Esophagus squamous epithelium (tissue), 5 donors: ENCODE measurements at regions not wholly inside any gene's neighbourhood (a gene's known extent, or its start where the extent isn't known, plus 50 kb on each side); places are given as distances from the start of the nearest gene placed in this dataset.

Source experiments
- DNase-seq: peaks from one replicate; lab custom pipeline; 2025; lab: John Stamatoyannopoulos, UW
- H3K27ac ChIP-seq, 4 donors: fragments of 200-600 bp; sonication (generic); one replicate each; pipeline ENCODE4 v1.5.1; 2016 to 2019; ENCODE audit warnings: mild to moderate bottlenecking in 1 of 4
- H3K27me3 ChIP-seq, 4 donors: fragments of 200-600 bp; sonication (generic); 1 replicate in 3 of 4; 2 replicates in 1 of 4; pipeline versions ENCODE4 v1.5.1 to v1.6.0; 2017 to 2021; ENCODE audit warnings: antibody characterized with exemption in 1 of 4
- H3K36me3 ChIP-seq, 3 donors: fragments of 200-600 bp; sonication (generic); one replicate each; pipeline ENCODE4 v1.5.1; 2016 to 2019
- H3K4me1 ChIP-seq, 3 donors: fragments of 200-600 bp; sonication (generic); one replicate each; pipeline ENCODE4 v1.5.1; 2017 to 2019
- H3K4me3 ChIP-seq, 4 donors: fragments of 200-600 bp; sonication (generic); 1 replicate in 3 of 4; 2 replicates in 1 of 4; pipeline ENCODE4 v1.5.1; 2016 to 2019; ENCODE audit warnings: mild to moderate bottlenecking in 2 of 4, moderate library complexity in 1 of 4
- H3K9me3 ChIP-seq, 3 donors: fragments of 200-600 bp; sonication (generic); one replicate each; pipeline ENCODE4 v1.5.1; 2016 to 2019
- POLR2A ChIP-seq, 4 donors: fragments of 450-650 bp; IDR thresholded peaks; one replicate each; pipeline ENCODE4 v1.6.1; 2017; ENCODE audit warnings: antibody characterized with exemption in 4 of 4, mild to moderate bottlenecking in 4 of 4, moderate library complexity in 3 of 4
- WGBS, 2 donors: methylation state at CpG; one replicate each; pipeline ENCODE4 v1.1.5; 2018; 5-methylcytosine and 5-hydroxymethylcytosine counted together
- intact Hi-C: fragments of 100-400 bp; cut with DNase I; formaldehyde crosslinking; loops from one replicate; pipeline ENCODE4 v1.15.0; 2022
- TF ChIP-seq, protein P1 (sequence below), 6 experiments: fragments of 450-650 bp in 4 of 6; fragments of 200-600 bp in 2 of 6; sonication (generic) in 2 of 6; IDR thresholded peaks; one replicate each; pipeline ENCODE4 v1.5.1; 2016 to 2019; ENCODE audit warnings: antibody characterized with exemption in 6 of 6, mild to moderate bottlenecking in 4 of 6, moderate library complexity in 4 of 6
- donor health status: DM: yes; HTN: yes; CAD: no.

DNA sequence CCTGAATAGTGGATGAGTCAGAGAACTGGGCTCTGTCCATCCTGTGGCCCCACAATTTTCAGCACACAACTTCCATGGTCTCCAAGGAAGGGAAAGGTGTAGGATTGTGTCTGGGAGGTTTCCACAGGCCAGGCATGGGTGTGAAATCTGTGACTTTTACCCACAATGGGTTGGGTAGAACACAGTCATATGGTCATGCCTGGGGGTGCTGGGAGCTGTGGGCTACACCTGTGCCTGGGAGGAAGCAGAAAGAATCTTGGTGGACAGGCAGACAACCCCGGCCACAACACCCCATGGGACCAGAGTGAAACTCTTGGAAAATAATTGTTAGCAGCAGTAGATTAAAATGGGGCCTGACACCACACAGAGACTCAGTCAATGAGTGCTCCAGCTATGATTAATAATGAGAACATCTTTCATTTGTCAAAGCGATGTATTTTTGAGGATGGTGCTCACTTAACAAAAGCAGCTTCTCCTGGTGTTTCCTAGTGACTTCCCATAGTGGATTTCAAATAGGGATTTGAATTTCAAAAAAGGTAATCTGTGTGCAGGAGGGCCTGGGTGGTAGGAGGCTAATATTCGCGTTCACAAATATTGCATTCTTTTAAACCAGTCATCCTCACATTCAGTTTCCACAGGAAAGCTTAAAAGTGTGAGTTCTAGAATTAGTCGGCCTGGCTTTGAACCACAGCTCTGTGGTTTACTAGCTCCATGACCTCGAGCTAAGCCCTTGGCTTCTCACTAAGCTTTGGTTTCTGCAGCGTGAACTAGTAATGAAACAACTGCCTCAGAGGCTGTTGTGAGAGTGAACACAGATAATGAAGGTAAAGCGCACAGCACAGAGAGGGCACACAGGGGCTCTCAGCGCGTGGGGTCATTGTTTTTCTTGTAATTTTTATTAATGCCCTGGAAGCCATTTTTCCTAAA, 89.3 kb upstream of the UQCRFS1 start:
- DNase-seq, result no peak
- intact Hi-C loops, result no loop called here
- 75 to 77% methylated on average over 10 of the region's 10 CpGs for WGBS, 2 donors
- Histone ChIP-seq H3K4me1 (no peaks in the 10 kb centered on the region), H3K9me3 (no peaks in the 10 kb centered on the region), H3K27me3 (peaks cover 0 to 5% (median 0%) of the 10 kb centered on the region in 4 donors), H3K36me3 (no peaks in the 10 kb centered on the region), H3K4me3 (no peak overlapping the region), H3K27ac (no peak overlapping the region)
- TF ChIP-seq, protein P1, sequence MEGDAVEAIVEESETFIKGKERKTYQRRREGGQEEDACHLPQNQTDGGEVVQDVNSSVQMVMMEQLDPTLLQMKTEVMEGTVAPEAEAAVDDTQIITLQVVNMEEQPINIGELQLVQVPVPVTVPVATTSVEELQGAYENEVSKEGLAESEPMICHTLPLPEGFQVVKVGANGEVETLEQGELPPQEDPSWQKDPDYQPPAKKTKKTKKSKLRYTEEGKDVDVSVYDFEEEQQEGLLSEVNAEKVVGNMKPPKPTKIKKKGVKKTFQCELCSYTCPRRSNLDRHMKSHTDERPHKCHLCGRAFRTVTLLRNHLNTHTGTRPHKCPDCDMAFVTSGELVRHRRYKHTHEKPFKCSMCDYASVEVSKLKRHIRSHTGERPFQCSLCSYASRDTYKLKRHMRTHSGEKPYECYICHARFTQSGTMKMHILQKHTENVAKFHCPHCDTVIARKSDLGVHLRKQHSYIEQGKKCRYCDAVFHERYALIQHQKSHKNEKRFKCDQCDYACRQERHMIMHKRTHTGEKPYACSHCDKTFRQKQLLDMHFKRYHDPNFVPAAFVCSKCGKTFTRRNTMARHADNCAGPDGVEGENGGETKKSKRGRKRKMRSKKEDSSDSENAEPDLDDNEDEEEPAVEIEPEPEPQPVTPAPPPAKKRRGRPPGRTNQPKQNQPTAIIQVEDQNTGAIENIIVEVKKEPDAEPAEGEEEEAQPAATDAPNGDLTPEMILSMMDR (IDR thresholded peaks at IDR 0.05), result no peak
- no peak for TF ChIP-seq POLR2A (IDR thresholded peaks at IDR 0.05)

DNA sequence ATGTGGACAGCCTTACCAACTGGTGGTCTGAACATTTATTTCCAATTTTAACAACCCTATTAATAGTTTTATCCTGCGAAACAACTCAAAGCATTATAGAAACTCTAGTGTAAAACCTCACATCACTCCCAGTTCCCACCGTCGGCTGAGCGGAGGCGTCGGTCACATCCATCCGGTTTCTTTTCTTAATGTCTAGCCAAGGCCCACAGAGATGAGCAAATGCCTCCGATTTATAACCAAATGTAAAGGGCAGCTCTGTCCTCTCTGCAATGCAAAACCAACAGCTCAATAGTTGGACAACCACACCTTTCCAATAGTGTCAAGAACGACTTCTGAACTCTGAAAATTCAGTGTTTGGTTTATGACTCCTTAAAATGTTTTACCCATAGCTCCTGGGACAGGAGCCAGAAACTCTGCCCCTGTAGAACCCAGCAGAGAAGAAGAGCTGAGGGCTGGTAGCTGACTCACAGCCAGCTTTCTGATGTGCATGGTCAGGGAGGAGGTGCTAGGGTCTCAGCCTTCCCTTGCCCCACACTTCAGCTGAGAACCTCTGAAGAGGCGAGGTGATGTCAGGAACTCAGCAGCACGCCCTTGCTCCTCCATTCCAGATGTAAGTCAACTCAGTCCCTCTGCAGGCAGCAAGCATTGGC, 90.2 kb upstream of the UQCRFS1 start:
- Histone ChIP-seq H3K4me3 (no peak overlapping the region), H3K9me3 (no peaks in the 10 kb centered on the region), H3K27me3 (peaks cover 0 to 13% (median 0%) of the 10 kb centered on the region in 4 donors), H3K36me3 (no peaks in the 10 kb centered on the region), H3K4me1 (no peaks in the 10 kb centered on the region), H3K27ac (no peak overlapping the region)
- no peak for DNase-seq
- TF ChIP-seq, protein P1 (IDR thresholded peaks at IDR 0.05), result no peak
- no peak for TF ChIP-seq POLR2A (IDR thresholded peaks at IDR 0.05)
- WGBS, 2 donors, result 80 to 81% methylated on average over 11 of the region's 11 CpGs
- intact Hi-C loops, result no loop called here

DNA sequence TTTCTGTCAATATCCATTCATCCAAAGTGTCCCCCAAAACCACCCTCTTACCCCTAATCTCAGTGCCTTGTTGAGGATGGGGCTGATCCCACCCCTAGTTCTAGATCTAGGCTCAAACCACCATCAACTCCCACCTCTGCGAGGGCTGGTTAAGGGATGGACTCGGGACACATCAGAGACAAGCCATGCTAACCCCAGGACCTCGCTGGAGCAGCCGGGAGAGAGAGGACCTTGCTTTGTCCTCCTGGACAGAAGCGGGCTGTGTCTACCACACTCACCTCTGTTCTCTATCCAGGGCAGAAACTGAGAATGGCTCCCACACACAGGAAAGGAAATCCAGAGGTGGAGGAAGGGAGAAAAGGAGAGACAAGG, 90.8 kb upstream of the UQCRFS1 start:
- Histone ChIP-seq H3K4me3 (no peak overlapping the region), H3K27ac (no peak overlapping the region), H3K4me1 (no peaks in the 10 kb centered on the region), H3K9me3 (no peaks in the 10 kb centered on the region), H3K27me3 (peaks cover 0 to 18% (median 0%) of the 10 kb centered on the region in 4 donors), H3K36me3 (no peaks in the 10 kb centered on the region)
- intact Hi-C loops, result no loop called here
- 71 to 75% methylated on average over 1 to 4 of the region's 5 CpGs for WGBS, 2 donors
- TF ChIP-seq POLR2A (IDR thresholded peaks at IDR 0.05), result no peak
- no peak for DNase-seq

DNA sequence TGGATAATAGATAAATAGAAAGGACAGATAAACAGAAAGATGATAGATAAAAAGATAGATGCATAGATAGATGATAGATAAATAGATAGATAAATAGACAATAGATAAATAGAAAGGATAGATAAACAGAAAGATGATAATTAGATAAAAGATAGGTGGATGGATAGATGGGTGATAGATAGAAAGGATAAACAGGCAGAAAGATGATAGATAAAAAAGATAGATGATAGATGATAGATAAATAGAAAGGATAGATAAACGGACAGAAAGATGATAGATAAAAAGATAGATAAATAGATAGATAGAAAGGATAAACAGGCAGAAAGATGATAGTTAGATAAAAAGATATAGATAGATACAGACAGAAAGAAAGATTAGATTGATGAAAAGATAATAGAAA, 92.3 kb upstream of the UQCRFS1 start:
- Histone ChIP-seq H3K27ac (no peak overlapping the region), H3K9me3 (no peaks in the 10 kb centered on the region), H3K27me3 (peaks cover 0 to 28% (median 0%) of the 10 kb centered on the region in 4 donors), H3K4me3 (no peak overlapping the region), H3K36me3 (no peaks in the 10 kb centered on the region), H3K4me1 (no peaks in the 10 kb centered on the region)
- no peak for TF ChIP-seq POLR2A (IDR thresholded peaks at IDR 0.05)
- TF ChIP-seq, protein P1 (IDR thresholded peaks at IDR 0.05), result no peak
- DNase-seq, result no peak
- 52 to 60% methylated on average over 1 of the region's 1 CpG for WGBS, 2 donors
- intact Hi-C loops, result no loop called here

DNA sequence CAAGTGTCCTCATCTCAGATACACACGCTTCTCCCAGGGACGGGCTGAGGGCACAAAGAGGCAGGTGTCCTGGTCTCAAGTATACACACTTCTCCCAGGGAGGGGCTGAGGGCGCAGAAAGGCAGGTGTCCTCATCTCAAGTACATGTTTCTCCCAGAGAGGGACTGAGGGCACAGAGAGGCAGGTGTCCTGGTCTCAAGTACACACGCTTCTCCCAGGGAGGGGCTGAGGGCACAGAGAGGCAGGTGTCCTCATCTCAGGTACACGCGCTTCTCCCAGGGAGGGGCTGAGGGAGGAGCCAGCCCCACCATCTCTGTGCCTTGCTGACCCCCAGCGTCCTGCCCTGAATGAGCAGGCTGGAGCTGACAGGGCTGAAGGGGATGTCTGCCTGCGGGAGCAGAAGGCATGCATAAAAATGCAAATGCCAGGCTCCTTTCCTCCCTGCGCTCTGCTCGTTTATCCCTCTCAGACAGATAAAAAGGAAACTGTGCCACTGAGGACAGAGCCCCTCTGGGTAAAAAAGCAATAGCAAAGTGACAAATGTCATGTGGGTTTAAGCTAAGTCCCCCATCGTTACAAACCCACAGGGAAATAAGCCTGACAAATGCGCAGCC, 96.1 kb upstream of the UQCRFS1 start:
- Histone ChIP-seq H3K27ac (no peak overlapping the region), H3K4me1 (no peaks in the 10 kb centered on the region), H3K4me3 (no peak overlapping the region), H3K27me3 (peaks cover 0 to 53% (median 0%) of the 10 kb centered on the region in 4 donors), H3K9me3 (no peaks in the 10 kb centered on the region), H3K36me3 (no peaks in the 10 kb centered on the region)
- 17 to 21% methylated on average over 8 to 11 of the region's 12 CpGs for WGBS, 2 donors
- intact Hi-C loops, result no loop called here
- no peak for TF ChIP-seq POLR2A (IDR thresholded peaks at IDR 0.05)
- TF ChIP-seq, protein P1 (IDR thresholded peaks at IDR 0.05), result no peak
- DNase-seq, result no peak
